Right cardiac atrium (tissue), 5 donors: ENCODE measurements at regions not wholly inside any gene's neighbourhood (a gene's known extent, or its start where the extent isn't known, plus 50 kb on each side); places are given as distances from the start of the nearest gene placed in this dataset.
A peak's percentile ranks its signal among the peaks of the same experiment; 100 is the strongest.

ENCODE experiments used
- ATAC-seq, 2 donors: fragments of 200-7000 bp; cut with Tn5 transposase; one replicate each; pipeline versions ENCODE4 v1.8.0 to v1.9.1; 2020; ENCODE audit warnings: moderate library complexity in 2 of 2, mild to moderate bottlenecking in 1 of 2
- DNase-seq, 3 donors: peaks; one replicate each; pipeline ENCODE4 v3.0.0-alpha.2; 2020
- H3K27ac ChIP-seq: one replicate; pipeline ENCODE4 v1.5.1; 2013; ENCODE audit warnings: mild to moderate bottlenecking, low read length, control low read depth, moderate library complexity
- H3K27me3 ChIP-seq: one replicate; pipeline ENCODE4 v1.6.1; 2013; ENCODE audit not compliant: control insufficient read depth, insufficient read depth
- H3K4me1 ChIP-seq: one replicate; pipeline ENCODE4 v1.6.1; 2013; ENCODE audit warnings: low read length; ENCODE audit not compliant: control insufficient read depth, insufficient read depth
- H3K4me3 ChIP-seq: one replicate; pipeline ENCODE4 v1.5.1; 2013; ENCODE audit warnings: low read length, control low read depth
- H3K9me3 ChIP-seq: one replicate; pipeline ENCODE4 v1.6.1; 2013; ENCODE audit warnings: low read length; ENCODE audit not compliant: control insufficient read depth
- WGBS: extraction: QIAGEN DNeasy Blood & Tissue Kit; methylation state at CpG from one replicate; pipeline ENCODE4 v1.1.7; 2013; 5-methylcytosine and 5-hydroxymethylcytosine counted together
- intact Hi-C, 4 donors: fragments of 100-400 bp; cut with DNase I; formaldehyde crosslinking; loops; one replicate each; pipeline versions ENCODE4 v1.11.0 to v1.14.0; 2022 to 2023
- donor health status: healthy with polysubstance abuse.
- donor health status: DM: no; HTN: yes; CAD: no.
- donor health status: DM: no; HTN: no; CAD: no.
- donor health status: DM: no; HTN: yes; CAD: no; lungs with severe emphysema.
- donor health status: DM: yes; HTN: yes; CAD: no.

DNA sequence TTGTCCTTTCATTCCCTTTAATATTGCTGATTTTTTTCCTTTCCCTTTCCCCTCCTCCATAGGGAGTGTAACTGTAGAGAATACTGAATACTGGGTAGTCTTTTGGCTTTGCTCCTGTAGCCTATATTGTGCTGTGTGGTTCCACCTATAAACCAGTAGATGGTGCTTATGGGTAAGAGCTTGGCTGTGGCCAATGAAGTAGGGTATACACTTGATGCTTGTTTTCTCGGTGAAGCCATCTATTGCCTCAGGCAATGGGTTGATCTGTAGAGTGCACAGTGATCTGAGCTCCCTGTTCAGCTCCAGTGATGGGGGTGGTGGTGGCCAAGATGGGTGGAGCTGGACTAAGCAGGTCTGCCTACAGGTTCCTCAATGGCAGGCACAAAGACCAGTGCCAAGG, 203.3 kb upstream of the IMPG1 start:
- 79% methylated on average over 1 of the region's 1 CpG for WGBS
- no peak overlapping the region for H3K4me3 ChIP-seq
- H3K4me1 ChIP-seq = no peaks in the 10 kb centered on the region
- DNase-seq (no peak), ATAC-seq (no peak)
- no peaks in the 10 kb centered on the region for H3K27me3 ChIP-seq
- intact Hi-C loops = no loop called here
- H3K27ac ChIP-seq = no peak overlapping the region
- no peaks in the 10 kb centered on the region for H3K9me3 ChIP-seq

- no peak overlapping the region for H3K27ac ChIP-seq
- peak in 1 of 2 donors; percentile 39 for ATAC-seq
- DNase-seq = no peak
- WGBS = 45% methylated on average over 1 of the region's 1 CpG
- H3K4me1 ChIP-seq = no peaks in the 10 kb centered on the region
- H3K27me3 ChIP-seq = no peaks in the 10 kb centered on the region
- no peak overlapping the region for H3K4me3 ChIP-seq
- H3K9me3 ChIP-seq = no peaks in the 10 kb centered on the region
- intact Hi-C loops = no loop called here
Measured at GRCh38 chr6:76264468-76264867, 192.0 kb upstream of the IMPG1 start.

GRCh38 chr6:76262240-76262639, 189.8 kb upstream of the IMPG1 start:
- H3K4me1 ChIP-seq = no peaks in the 10 kb centered on the region
- H3K27ac ChIP-seq = no peak overlapping the region
- ATAC-seq (no peak), DNase-seq (no peak)
- H3K27me3 ChIP-seq = no peaks in the 10 kb centered on the region
- intact Hi-C loops = no loop called here
- no peaks in the 10 kb centered on the region for H3K9me3 ChIP-seq
- H3K4me3 ChIP-seq = no peak overlapping the region
- WGBS = 62% methylated on average over 2 of the region's 2 CpGs

DNA sequence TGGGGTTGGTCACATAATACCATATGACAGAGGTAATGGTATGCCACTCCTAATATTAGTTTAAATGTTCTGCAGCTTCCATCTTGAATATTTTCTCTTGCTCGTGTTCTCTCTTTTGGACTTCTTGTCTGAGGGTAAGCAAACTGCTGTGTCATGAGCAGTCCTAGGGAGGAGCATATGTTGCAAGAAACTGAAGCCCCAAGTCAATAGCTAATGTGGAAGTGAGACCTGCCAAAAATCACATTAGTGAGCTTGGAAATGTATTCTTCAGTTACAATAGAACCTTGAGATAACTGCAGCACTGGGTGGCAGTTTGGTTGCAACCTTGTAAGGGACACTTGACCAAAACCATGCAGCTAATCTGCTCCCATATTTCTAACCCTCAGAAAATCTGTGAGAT, 178.2 kb upstream of the IMPG1 start:
- 59% methylated on average over 1 of the region's 1 CpG for WGBS
- H3K27me3 ChIP-seq = no peaks in the 10 kb centered on the region
- DNase-seq (no peak), ATAC-seq (peak; percentile 43 to 89)
- no peak overlapping the region for H3K4me3 ChIP-seq
- H3K27ac ChIP-seq = no peak overlapping the region
- no peaks in the 10 kb centered on the region for H3K4me1 ChIP-seq
- H3K9me3 ChIP-seq = no peaks in the 10 kb centered on the region
- intact Hi-C loops = no loop called here

- DNase-seq (no peak), ATAC-seq (no peak)
- no peaks in the 10 kb centered on the region for H3K9me3 ChIP-seq
- intact Hi-C loops = no loop called here
- whole genome bisulfite sequencing = 29% methylated on average over 2 of the region's 2 CpGs
- no peak overlapping the region for H3K27ac ChIP-seq
- H3K4me1 ChIP-seq = no peaks in the 10 kb centered on the region
- no peaks in the 10 kb centered on the region for H3K27me3 ChIP-seq
- H3K4me3 ChIP-seq = no peak overlapping the region
Measured at GRCh38 chr6:76247527-76247926, 175.1 kb upstream of the IMPG1 start.

- no peak overlapping the region for H3K4me3 ChIP-seq
- H3K27me3 ChIP-seq = no peaks in the 10 kb centered on the region
- H3K27ac ChIP-seq = no peak overlapping the region
- DNase-seq (no peak), ATAC-seq (no peak)
- H3K9me3 ChIP-seq = no peaks in the 10 kb centered on the region
- intact Hi-C loops = no loop called here
- no peaks in the 10 kb centered on the region for H3K4me1 ChIP-seq
Measured at GRCh38 chr6:76240092-76240491, 167.6 kb upstream of the IMPG1 start.

- Histone ChIP-seq H3K9me3 (no peaks in the 10 kb centered on the region), H3K27me3 (no peaks in the 10 kb centered on the region), H3K4me3 (no peak overlapping the region), H3K27ac (no peak overlapping the region), H3K4me1 (no peaks in the 10 kb centered on the region)
- 72% methylated on average over 2 of the region's 2 CpGs for WGBS
- ATAC-seq (no peak), DNase-seq (no peak)
- intact Hi-C loops = no loop called here
Measured at GRCh38 chr6:76230711-76231110, 158.2 kb upstream of the IMPG1 start.

GRCh38 chr6:76222189-76222588, 149.7 kb upstream of the IMPG1 start:
- WGBS = 74% methylated on average over 2 of the region's 2 CpGs
- ATAC-seq = no peak
- intact Hi-C loops = no loop called here

DNA sequence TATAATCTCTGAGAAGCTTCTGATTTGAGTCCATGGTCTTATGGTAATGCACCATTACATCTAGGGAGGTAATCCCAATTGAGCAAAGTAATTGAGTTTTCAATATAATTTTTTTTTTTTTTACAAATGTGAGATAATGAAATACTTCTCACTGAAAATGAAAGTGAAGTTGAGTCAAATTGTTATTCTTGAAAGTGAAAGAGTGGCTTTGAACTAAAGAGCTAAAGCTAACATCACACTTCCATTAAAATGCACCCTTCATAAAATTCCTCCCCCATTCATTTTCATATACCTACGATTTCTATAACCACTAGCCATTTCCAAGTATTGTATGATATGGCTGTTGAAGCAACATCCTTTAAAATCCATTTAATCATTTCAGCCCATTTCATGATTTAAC, 149.1 kb upstream of the IMPG1 start:
- 92% methylated on average over 1 of the region's 1 CpG for WGBS

More at GRCh38 chr6:76222189-76222588, 149.7 kb upstream of the IMPG1 start:
- Histone ChIP-seq H3K27ac (no peak overlapping the region), H3K4me1 (no peaks in the 10 kb centered on the region), H3K9me3 (no peaks in the 10 kb centered on the region), H3K27me3 (no peaks in the 10 kb centered on the region), H3K4me3 (no peak overlapping the region)
- no peak for DNase-seq

DNA sequence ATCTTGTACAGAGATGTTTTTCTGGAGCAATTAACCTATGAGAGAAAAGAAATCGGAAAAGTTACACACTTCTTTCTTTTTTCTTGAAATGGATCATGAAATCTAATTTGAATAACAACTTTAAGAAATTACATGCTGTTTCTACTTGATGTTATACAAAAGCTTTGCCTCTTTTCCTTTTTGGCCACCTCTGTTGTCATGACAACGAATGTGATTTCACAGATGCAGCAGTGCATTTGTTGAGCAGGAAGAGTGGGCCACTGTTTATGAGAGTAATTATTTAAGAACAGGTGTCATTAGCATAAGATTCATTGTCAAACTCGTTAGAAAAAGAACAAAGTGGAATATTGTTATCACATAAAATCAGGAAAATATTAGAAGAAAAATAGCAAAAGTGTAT, 148.3 kb upstream of the IMPG1 start:
- intact Hi-C loops = no loop called here
- DNase-seq = no peak
- no peak for ATAC-seq
- Histone ChIP-seq H3K4me3 (no peak overlapping the region), H3K27me3 (no peaks in the 10 kb centered on the region), H3K9me3 (no peaks in the 10 kb centered on the region), H3K27ac (no peak overlapping the region), H3K4me1 (no peaks in the 10 kb centered on the region)
- WGBS = 51% methylated on average over 3 of the region's 3 CpGs

More for the DNA sequence above, 149.1 kb upstream of the IMPG1 start:
- DNase-seq (no peak), ATAC-seq (no peak)
- Histone ChIP-seq H3K4me1 (no peaks in the 10 kb centered on the region), H3K27ac (no peak overlapping the region), H3K4me3 (no peak overlapping the region), H3K9me3 (no peaks in the 10 kb centered on the region), H3K27me3 (no peaks in the 10 kb centered on the region)
- intact Hi-C loops = no loop called here

DNA sequence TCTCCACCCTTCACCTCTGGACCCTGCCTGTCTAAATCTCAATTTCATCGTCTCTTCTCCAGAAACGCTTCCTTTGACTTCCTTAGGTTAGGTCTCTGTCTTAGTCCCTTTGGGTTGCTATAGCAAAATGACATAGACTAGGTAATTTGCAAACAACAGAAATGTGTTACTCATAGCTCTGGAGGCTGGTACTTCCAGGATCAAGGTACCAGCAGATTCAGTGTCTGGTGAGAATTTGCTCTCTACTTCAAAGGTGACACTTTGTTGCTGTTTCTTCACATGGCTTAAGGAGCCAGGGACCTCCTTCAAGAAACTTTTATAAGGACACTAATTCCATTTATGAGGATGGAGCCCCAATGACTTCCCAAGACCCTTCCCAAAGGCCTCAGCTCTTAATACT, 145.1 kb upstream of the IMPG1 start:
- Histone ChIP-seq H3K4me3 (no peak overlapping the region), H3K27ac (no peak overlapping the region), H3K4me1 (no peaks in the 10 kb centered on the region), H3K27me3 (no peaks in the 10 kb centered on the region), H3K9me3 (no peaks in the 10 kb centered on the region)
- 78% methylated on average over 2 of the region's 2 CpGs for WGBS
- intact Hi-C loops = no loop called here
- ATAC-seq = no peak
- no peak for DNase-seq

GRCh38 chr6:76214546-76214945, 142.1 kb upstream of the IMPG1 start:
- WGBS = 61% methylated on average over 4 of the region's 4 CpGs
- H3K4me1 ChIP-seq = no peaks in the 10 kb centered on the region
- no peak overlapping the region for H3K4me3 ChIP-seq
- no peak for ATAC-seq
- no peak for DNase-seq
- no peaks in the 10 kb centered on the region for H3K9me3 ChIP-seq
- H3K27me3 ChIP-seq = no peaks in the 10 kb centered on the region
- no peak overlapping the region for H3K27ac ChIP-seq
- intact Hi-C loops = no loop called here
